ENCODE measurements at regions not wholly inside any gene's neighbourhood (a gene's known extent, or its start where the extent isn't known, plus 50 kb on each side); places are given as distances from the start of the nearest gene placed in this dataset.

GRCh38 chr10:23693501-23693901 is 254.6 kb downstream of the OTUD1 start:
- H3K4me2 ChIP-seq (ENCODE audit: low read length) = no peak overlapping the region
- no peak overlapping the region for H3K27ac ChIP-seq (ENCODE audit: low read depth, low read length)
- no peaks in the 10 kb centered on the region for H3K36me3 ChIP-seq (ENCODE audit: control insufficient read depth in 1 of 2, insufficient read depth in 2 of 2, low read length in 2 of 2)
- POLR2A ChIA-PET = no interaction called here
- H2AFZ ChIP-seq (ENCODE audit: low read depth, low read length, poor library complexity, severe bottlenecking) = no peak overlapping the region
- no peaks in the 10 kb centered on the region for H3K79me2 ChIP-seq (ENCODE audit: insufficient read depth, low read length)
- H4K20me1 ChIP-seq (ENCODE audit: insufficient read depth) = no peaks in the 10 kb centered on the region
- no TSS peak for BruUV-seq (replicated peaks)
- TF ChIP-seq EGR1 (IDR thresholded peaks at IDR 0.05; ENCODE audit: low read depth) = no peak
- TF ChIP-seq YY1 (IDR thresholded peaks at IDR 0.05; ENCODE audit: extremely low read depth, insufficient replicate concordance, low read depth, low read length) = no peak
- no peak for TF ChIP-seq REST (IDR thresholded peaks at IDR 0.05; ENCODE audit: low read depth)
- TF ChIP-seq SIN3A (IDR thresholded peaks at IDR 0.05; ENCODE audit: low read depth) = no peak
- ATAC-seq = no peak
- 0 out of 2 replicates have a peak, but pooled peaks cover 3% of the 10 kb centered on the region for H3K27me3 ChIP-seq (ENCODE audit: insufficient read depth, low read length)
- no peaks in the 10 kb centered on the region for H3K4me1 ChIP-seq (ENCODE audit: control insufficient read depth in 1 of 2, insufficient read depth in 2 of 2, low read length in 2 of 2)
- RAD21 ChIA-PET (ENCODE audit: low non-redundant PET in 1 of 2, low total read pairs in 2 of 2, uncharacterized antibody in 2 of 2, unreplicated experiment in 2 of 2) = no interaction called here
- no peak for DNase-seq (ENCODE audit: low read depth, low spot score)
- H3K9me3 ChIP-seq (ENCODE audit: control insufficient read depth in 1 of 2, insufficient read depth in 1 of 2, low read depth in 1 of 2, low read length in 2 of 2) = no peaks in the 10 kb centered on the region
- no peak overlapping the region for H3K4me3 ChIP-seq (replicated peaks in 1 of 2; ENCODE audit: low read depth in 1 of 2, low read length in 2 of 2)
- H3K9ac ChIP-seq (ENCODE audit: low read length) = no peak overlapping the region
- no peaks in the 10 kb centered on the region for H3K9me2 ChIP-seq (ENCODE audit: insufficient read depth)
- CTCF ChIA-PET = no interaction called here
- intact Hi-C loops (cut with micrococcal nuclease) = no loop called here

GRCh38 chr10:23693925-23694324 is 255.1 kb downstream of the OTUD1 start:
- H3K4me1 ChIP-seq (ENCODE audit: control insufficient read depth in 1 of 2, insufficient read depth in 2 of 2, low read length in 2 of 2) = no peaks in the 10 kb centered on the region
- no peaks in the 10 kb centered on the region for H4K20me1 ChIP-seq (ENCODE audit: insufficient read depth)
- RAD21 ChIA-PET (ENCODE audit: low non-redundant PET in 1 of 2, low total read pairs in 2 of 2, uncharacterized antibody in 2 of 2, unreplicated experiment in 2 of 2) = no interaction called here
- no peaks in the 10 kb centered on the region for H3K9me2 ChIP-seq (ENCODE audit: insufficient read depth)
- no TSS peak for BruUV-seq (replicated peaks)
- no peak overlapping the region for H3K9ac ChIP-seq (ENCODE audit: low read length)
- H3K27me3 ChIP-seq (ENCODE audit: insufficient read depth, low read length) = 0 out of 2 replicates have a peak, but pooled peaks cover 3% of the 10 kb centered on the region
- no peaks in the 10 kb centered on the region for H3K79me2 ChIP-seq (ENCODE audit: insufficient read depth, low read length)
- intact Hi-C loops (cut with micrococcal nuclease) = no loop called here
- CTCF ChIA-PET = no interaction called here
- POLR2A ChIA-PET = no interaction called here
- no peak overlapping the region for H3K27ac ChIP-seq (ENCODE audit: low read depth, low read length)
- ATAC-seq (no peak), DNase-seq (ENCODE audit: low read depth, low spot score) (no peak)
- H3K36me3 ChIP-seq (ENCODE audit: control insufficient read depth in 1 of 2, insufficient read depth in 2 of 2, low read length in 2 of 2) = no peaks in the 10 kb centered on the region
- no peaks in the 10 kb centered on the region for H3K9me3 ChIP-seq (ENCODE audit: control insufficient read depth in 1 of 2, insufficient read depth in 1 of 2, low read depth in 1 of 2, low read length in 2 of 2)
- no peak overlapping the region for H3K4me3 ChIP-seq (replicated peaks in 1 of 2; ENCODE audit: low read depth in 1 of 2, low read length in 2 of 2)
- H2AFZ ChIP-seq (ENCODE audit: low read depth, low read length, poor library complexity, severe bottlenecking) = no peak overlapping the region
- no peak overlapping the region for H3K4me2 ChIP-seq (ENCODE audit: low read length)
- TF ChIP-seq ZNF274 (IDR thresholded peaks at IDR 0.05; ENCODE audit: low read depth, low read length) (no peak), JUND (IDR thresholded peaks at IDR 0.05) (no peak), ELF1 (IDR thresholded peaks at IDR 0.05; ENCODE audit: borderline replicate concordance, low read depth) (no peak), ATF3 (IDR thresholded peaks at IDR 0.05) (no peak), CBX3 (IDR thresholded peaks at IDR 0.05; ENCODE audit: low read depth) (no peak), EZH2 (IDR thresholded peaks at IDR 0.05) (no peak), EGR1 (IDR thresholded peaks at IDR 0.05; ENCODE audit: low read depth) (no peak), FOSL1 (IDR thresholded peaks at IDR 0.05; ENCODE audit: low read depth) (no peak), ZBTB33 (IDR thresholded peaks at IDR 0.05; ENCODE audit: extremely low read depth, insufficient replicate concordance, low read length) (no peak), YY1 (IDR thresholded peaks at IDR 0.05; ENCODE audit: extremely low read depth, insufficient replicate concordance, low read depth, low read length) (no peak), SP1 (IDR thresholded peaks at IDR 0.05; ENCODE audit: low read depth) (no peak), TCF7L2 (IDR thresholded peaks at IDR 0.05; ENCODE audit: borderline replicate concordance, extremely low read depth, insufficient read depth, insufficient read length) (no peak), ZFX (IDR thresholded peaks at IDR 0.05) (no peak), SIN3A (IDR thresholded peaks at IDR 0.05; ENCODE audit: low read depth) (no peak), POLR2AphosphoS5 (IDR thresholded peaks at IDR 0.05; ENCODE audit: low read depth, low read length) (no peak)
